ENCODE measurements at regions not wholly inside any gene's neighbourhood (a gene's known extent, or its start where the extent isn't known, plus 50 kb on each side); places are given as distances from the start of the nearest gene placed in this dataset.

- no peak for TF ChIP-seq EGR1 (IDR thresholded peaks at IDR 0.05)
- no peak for TF ChIP-seq CREB1 (IDR thresholded peaks at IDR 0.05; ENCODE audit: low read depth)
- TF ChIP-seq MAX (IDR thresholded peaks at IDR 0.05) = no peak
- TF ChIP-seq FOXM1 (IDR thresholded peaks at IDR 0.05; ENCODE audit: borderline replicate concordance, low read depth) = no peak
- no peak for TF ChIP-seq TCF12 (IDR thresholded peaks at IDR 0.05; ENCODE audit: low read depth)
- no peak for TF ChIP-seq EP300 (IDR thresholded peaks at IDR 0.05; ENCODE audit: borderline replicate concordance)
- no peak for TF ChIP-seq CEBPB (IDR thresholded peaks at IDR 0.05)
- no peak for TF ChIP-seq YY1 (IDR thresholded peaks at IDR 0.05; ENCODE audit: low read depth)
- no peak for TF ChIP-seq REST (IDR thresholded peaks at IDR 0.05; ENCODE audit: low read depth)
Observed at GRCh38 chr5:34490506-34491250, 165.4 kb upstream of the RAI14 start.

- TF ChIP-seq NFIC (IDR thresholded peaks at IDR 0.05) (no peak), CREB1 (IDR thresholded peaks at IDR 0.05; ENCODE audit: low read depth) (no peak), FOXM1 (IDR thresholded peaks at IDR 0.05; ENCODE audit: borderline replicate concordance, low read depth) (no peak), TAF1 (IDR thresholded peaks at IDR 0.05; ENCODE audit: low read depth) (no peak), TEAD4 (IDR thresholded peaks at IDR 0.05) (no peak), YY1 (IDR thresholded peaks at IDR 0.05; ENCODE audit: low read depth) (no peak), MAX (IDR thresholded peaks at IDR 0.05) (no peak), ZBTB7A (IDR thresholded peaks at IDR 0.05; ENCODE audit: low read depth) (no peak), TCF12 (IDR thresholded peaks at IDR 0.05; ENCODE audit: low read depth) (no peak)
Observed at GRCh38 chr5:34491251-34491620, 164.9 kb upstream of the RAI14 start.

- no peak for TF ChIP-seq RAD21 (IDR thresholded peaks at IDR 0.05; ENCODE audit: low read depth)
- no peak for TF ChIP-seq EP300 (IDR thresholded peaks at IDR 0.05; ENCODE audit: borderline replicate concordance)
- no peak for TF ChIP-seq CEBPB (IDR thresholded peaks at IDR 0.05)
- TF ChIP-seq YY1 (IDR thresholded peaks at IDR 0.05; ENCODE audit: low read depth) = no peak
- no peak for TF ChIP-seq NFIC (IDR thresholded peaks at IDR 0.05)
- TF ChIP-seq TEAD4 (IDR thresholded peaks at IDR 0.05) = no peak
- no peak for TF ChIP-seq ZBTB7A (IDR thresholded peaks at IDR 0.05; ENCODE audit: low read depth)
- no peak for TF ChIP-seq FOXM1 (IDR thresholded peaks at IDR 0.05; ENCODE audit: borderline replicate concordance, low read depth)
Observed at GRCh38 chr5:34494111-34494755, 161.9 kb upstream of the RAI14 start.

- TF ChIP-seq CEBPB (IDR thresholded peaks at IDR 0.05) = no peak
- no peak for TF ChIP-seq RAD21 (IDR thresholded peaks at IDR 0.05; ENCODE audit: low read depth)
- TF ChIP-seq TCF12 (IDR thresholded peaks at IDR 0.05; ENCODE audit: low read depth) = no peak
- no peak for TF ChIP-seq ZBTB7A (IDR thresholded peaks at IDR 0.05; ENCODE audit: low read depth)
- TF ChIP-seq EGR1 (IDR thresholded peaks at IDR 0.05) = no peak
- TF ChIP-seq EP300 (IDR thresholded peaks at IDR 0.05; ENCODE audit: borderline replicate concordance) = no peak
- TF ChIP-seq NFIC (IDR thresholded peaks at IDR 0.05) = no peak
- TF ChIP-seq CREB1 (IDR thresholded peaks at IDR 0.05; ENCODE audit: low read depth) = no peak
- TF ChIP-seq REST (IDR thresholded peaks at IDR 0.05; ENCODE audit: low read depth) = no peak
- TF ChIP-seq TAF1 (IDR thresholded peaks at IDR 0.05; ENCODE audit: low read depth) = no peak
- TF ChIP-seq YY1 (IDR thresholded peaks at IDR 0.05; ENCODE audit: low read depth) = no peak
- TF ChIP-seq TEAD4 (IDR thresholded peaks at IDR 0.05) = no peak
- TF ChIP-seq MAX (IDR thresholded peaks at IDR 0.05) = no peak
- no peak for TF ChIP-seq FOXM1 (IDR thresholded peaks at IDR 0.05; ENCODE audit: borderline replicate concordance, low read depth)
- TF ChIP-seq USF1 (IDR thresholded peaks at IDR 0.05) = no peak
Observed at GRCh38 chr5:34495178-34495577, 160.9 kb upstream of the RAI14 start.

GRCh38 chr5:34496260-34496691 lies 159.9 kb upstream of the RAI14 start:
- TF ChIP-seq EGR1 (IDR thresholded peaks at IDR 0.05) (no peak), YY1 (IDR thresholded peaks at IDR 0.05; ENCODE audit: low read depth) (no peak), TCF12 (IDR thresholded peaks at IDR 0.05; ENCODE audit: low read depth) (no peak), FOXM1 (IDR thresholded peaks at IDR 0.05; ENCODE audit: borderline replicate concordance, low read depth) (no peak), TAF1 (IDR thresholded peaks at IDR 0.05; ENCODE audit: low read depth) (no peak), ZBTB7A (IDR thresholded peaks at IDR 0.05; ENCODE audit: low read depth) (no peak), RAD21 (IDR thresholded peaks at IDR 0.05; ENCODE audit: low read depth) (no peak), NFIC (IDR thresholded peaks at IDR 0.05) (no peak), EP300 (IDR thresholded peaks at IDR 0.05; ENCODE audit: borderline replicate concordance) (no peak), USF1 (IDR thresholded peaks at IDR 0.05) (no peak), MAX (IDR thresholded peaks at IDR 0.05) (no peak), TEAD4 (IDR thresholded peaks at IDR 0.05) (no peak), REST (IDR thresholded peaks at IDR 0.05; ENCODE audit: low read depth) (no peak), CEBPB (IDR thresholded peaks at IDR 0.05) (no peak), CREB1 (IDR thresholded peaks at IDR 0.05; ENCODE audit: low read depth) (no peak)
